B cell (primary cell): ENCODE measurements at regions not wholly inside any gene's neighbourhood (a gene's known extent, or its start where the extent isn't known, plus 50 kb on each side); places are given as distances from the start of the nearest gene placed in this dataset.

Experiments used
- ATAC-seq: fragments of 200-7000 bp; cut with Tn5 transposase; one replicate; pipeline ENCODE4 v1.10.0; 2021; ENCODE audit warnings: low read depth, mild to moderate bottlenecking, moderate number of reproducible peaks, moderate library complexity
- CTCF ChIA-PET: fragments of 350-600 bp; sonication (Branson Sonifier 250); formaldehyde crosslinking; loops from one replicate; lab custom pipeline; 2021; ENCODE audit warnings: antibody characterized with exemption, inconsistent platforms; lab: Charles Lee
- POLR2A ChIA-PET: fragments of 350-600 bp; sonication (Branson Sonifier 250); formaldehyde crosslinking; loops from one replicate; lab custom pipeline; 2021; ENCODE audit warnings: antibody characterized with exemption; lab: Charles Lee
- DNase-seq: peaks from one replicate; pipeline ENCODE4 v3.0.0; 2013
- H2AFZ ChIP-seq: 2 replicates; pipeline ENCODE4 v1.6.1; 2012; ENCODE audit warnings: mild to moderate bottlenecking, low read depth, low read length; ENCODE audit not compliant: insufficient read depth, poor library complexity, severe bottlenecking
- H3K27ac ChIP-seq, 2 donors: 1 replicate in 1 of 2; 2 replicates in 1 of 2; pipeline ENCODE4 v1.5.1; 2012 to 2013; ENCODE audit warnings: low read length in 2 of 2, mild to moderate bottlenecking in 2 of 2, moderate library complexity in 1 of 2
- H3K27me3 ChIP-seq, 4 experiments: fragments of 200-600 bp in 1 of 4; sonication (generic) in 1 of 4; replicated peaks in 1 of 4; 1 replicate in 2 of 4; 2 replicates in 2 of 4; pipeline versions ENCODE4 v1.6.1 to v1.7.0; 2013 to 2016; ENCODE audit warnings: low read length in 3 of 4, mild to moderate bottlenecking in 2 of 4, mixed read lengths in 1 of 4, moderate library complexity in 1 of 4; ENCODE audit not compliant: insufficient read depth in 4 of 4, control insufficient read depth in 3 of 4; ENCODE audit errors: control extremely low read depth in 1 of 4
- H3K36me3 ChIP-seq, 2 experiments: replicated peaks in 1 of 2; 1 replicate in 1 of 2; 2 replicates in 1 of 2; pipeline versions ENCODE4 v1.6.1 to v1.7.1; 2013; ENCODE audit warnings: low read length in 1 of 2; ENCODE audit not compliant: insufficient read depth in 2 of 2, control insufficient read depth in 1 of 2; ENCODE audit errors: control extremely low read depth in 1 of 2, extremely low read depth in 1 of 2
- H3K4me1 ChIP-seq, 2 donors: fragments of 200-600 bp in 1 of 2; sonication (generic) in 1 of 2; 1 replicate in 1 of 2; 2 replicates in 1 of 2; pipeline versions ENCODE4 v1.5.1 to v1.6.1; 2013 to 2017; ENCODE audit warnings: low read length in 2 of 2; ENCODE audit not compliant: control insufficient read depth in 2 of 2, insufficient read depth in 2 of 2
- H3K4me2 ChIP-seq: replicated peaks from 2 replicates; pipeline ENCODE3; 2012; ENCODE audit warnings: mild to moderate bottlenecking, low read depth, low read length; ENCODE audit not compliant: poor library complexity, severe bottlenecking
- H3K4me3 ChIP-seq, 5 experiments: fragments of 200-600 bp in 1 of 5; sonication (generic) in 1 of 5; 1 replicate in 3 of 5; 2 replicates in 2 of 5; pipeline versions ENCODE4 v1.5.1 to v1.7.0; 2011 to 2016; ENCODE audit warnings: low read length in 4 of 5, mild to moderate bottlenecking in 4 of 5, low read depth in 2 of 5, control low read depth in 1 of 5, moderate library complexity in 1 of 5; ENCODE audit not compliant: insufficient read depth in 1 of 5; ENCODE audit errors: control extremely low read depth in 1 of 5, extremely low read depth in 1 of 5
- H3K79me2 ChIP-seq: fragments of 200-600 bp; sonication (generic); one replicate; pipeline ENCODE4 v1.6.0; 2016; ENCODE audit warnings: low read length; ENCODE audit not compliant: control insufficient read depth, insufficient read depth
- H3K9ac ChIP-seq: fragments of 200-600 bp; sonication (generic); 2 replicates; pipeline ENCODE4 v1.6.1; 2017; ENCODE audit warnings: mild to moderate bottlenecking, low read length, moderate library complexity
- H3K9me3 ChIP-seq, 3 donors: one replicate each; pipeline versions ENCODE4 v1.6.1 to v1.7.1; 2013; ENCODE audit warnings: low read length in 2 of 3; ENCODE audit not compliant: control insufficient read depth in 2 of 3, insufficient read depth in 1 of 3; ENCODE audit errors: control extremely low read depth in 1 of 3
- H4K20me1 ChIP-seq: 2 replicates; pipeline ENCODE4 v1.6.0; 2012; ENCODE audit warnings: mild to moderate bottlenecking, low read length; ENCODE audit not compliant: insufficient read depth, control insufficient read depth, poor library complexity, severe bottlenecking
- H3K27ac Mint-ChIP-seq: one replicate; pipeline ENCODE4 v1.8.0; 2021; ENCODE audit warnings: mixed read lengths
- H3K27me3 Mint-ChIP-seq: one replicate; pipeline ENCODE4 v1.8.0; 2021; ENCODE audit warnings: mixed read lengths
- H3K4me1 Mint-ChIP-seq: one replicate; pipeline ENCODE4 v1.8.0; 2021; ENCODE audit warnings: mixed read lengths
- H3K4me3 Mint-ChIP-seq: one replicate; pipeline ENCODE4 v1.8.0; 2021; ENCODE audit warnings: mixed read lengths
- H3K9me3 Mint-ChIP-seq: one replicate; pipeline ENCODE4 v1.8.0; 2022; ENCODE audit warnings: mixed read lengths; ENCODE audit not compliant: insufficient read depth
- CTCF ChIP-seq: fragments of 200-600 bp; IDR thresholded peaks from one replicate; pipeline ENCODE4 v1.8.0; 2022; ENCODE audit warnings: antibody characterized with exemption, mild to moderate bottlenecking
- EZH2 ChIP-seq: IDR thresholded peaks from 2 replicates; pipeline ENCODE4 v1.6.1; 2012; ENCODE audit warnings: borderline replicate concordance, low read depth, mild to moderate bottlenecking, moderate library complexity, low read length; ENCODE audit not compliant: insufficient read depth, poor library complexity, severe bottlenecking
- WGBS: methylation state at CpG from one replicate; pipeline ENCODE4 v1.1.5; 2013; ENCODE audit warnings: missing lambda C conversion rate; ENCODE audit not compliant: insufficient coverage; 5-methylcytosine and 5-hydroxymethylcytosine counted together
- intact Hi-C: fragments of 100-400 bp; cut with micrococcal nuclease; formaldehyde crosslinking; loops from one replicate; pipeline ENCODE4 v1.10.0; 2022

GRCh38 chr1:209238356-209238755, 345.2 kb upstream of the CAMK1G start:
- no peak overlapping the region for H3K4me3 Mint-ChIP-seq
- Histone ChIP-seq H4K20me1 (no peaks in the 10 kb centered on the region), H3K4me1 (no peaks in the 10 kb centered on the region), H3K27me3 (no peaks in the 10 kb centered on the region), H2AFZ (no peak overlapping the region), H3K79me2 (no peaks in the 10 kb centered on the region), H3K27ac (no peak overlapping the region), H3K9me3 (no peaks in the 10 kb centered on the region), H3K4me3 (no peak overlapping the region), H3K4me2 (no peak overlapping the region), H3K9ac (no peak overlapping the region), H3K36me3 (no peaks in the 10 kb centered on the region)
- ChIA-PET POLR2A (no interaction called here), CTCF (interaction anchor here (1.2 to 2.3 kb wide), 2 partner anchors 9 to 11 kb away, joined by 5 to 14 read pairs; no protein-coding TSS in a partner anchor)
- no peak for ATAC-seq
- TF ChIP-seq CTCF, result no peak
- no peak for TF ChIP-seq EZH2
- no peak for DNase-seq
- intact Hi-C loops, result no loop called here
- no CpG with 5 or more reads among the region's 1 CpG for WGBS
- no peaks in the 10 kb centered on the region for H3K9me3 Mint-ChIP-seq
- H3K27me3 Mint-ChIP-seq, result peaks cover 8% of the 10 kb centered on the region
- H3K27ac Mint-ChIP-seq, result no peak overlapping the region
- H3K4me1 Mint-ChIP-seq, result no peaks in the 10 kb centered on the region

- TF ChIP-seq EZH2 (no peak), CTCF (no peak)
- DNase-seq (no peak), ATAC-seq (no peak)
- intact Hi-C loops, result no loop called here
- ChIA-PET CTCF (interaction anchor here (2.3 kb wide), 1 partner anchor 9 kb away, joined by 14 read pairs; no protein-coding TSS in a partner anchor), POLR2A (no interaction called here)
- Histone ChIP-seq H3K4me2 (no peak overlapping the region), H3K36me3 (no peaks in the 10 kb centered on the region), H3K79me2 (no peaks in the 10 kb centered on the region), H3K27ac (no peak overlapping the region), H2AFZ (no peak overlapping the region), H3K9me3 (no peaks in the 10 kb centered on the region), H3K4me1 (no peaks in the 10 kb centered on the region), H3K9ac (no peak overlapping the region), H4K20me1 (no peaks in the 10 kb centered on the region), H3K4me3 (no peak overlapping the region), H3K27me3 (peaks cover 0 to under 1% (median 0%) of the 10 kb centered on the region in 4 experiments)
- Mint-ChIP-seq H3K9me3 (no peaks in the 10 kb centered on the region), H3K27me3 (peaks cover 8% of the 10 kb centered on the region), H3K4me3 (no peak overlapping the region), H3K27ac (no peak overlapping the region), H3K4me1 (no peaks in the 10 kb centered on the region)
- WGBS, result 70% methylated on average over 2 of the region's 2 CpGs
Measured at GRCh38 chr1:209240351-209240750, 343.2 kb upstream of the CAMK1G start.
